GM23338 (cell line): ENCODE measurements at regions not wholly inside any gene's neighbourhood (a gene's known extent, or its start where the extent isn't known, plus 50 kb on each side); places are given as distances from the start of the nearest gene placed in this dataset.

Experiments used
- ATAC-seq: fragments of 200-7000 bp; cut with Tn5 transposase; 3 replicates; pipeline ENCODE4 v1.9.1; 2020
- DNase-seq: peaks from one replicate; pipeline ENCODE4 v3.0.0-alpha.2; 2015; ENCODE audit warnings: low spot score
- H2AFZ ChIP-seq: fragments of 200-600 bp; sonication (generic); 2 replicates; pipeline ENCODE4 v1.8.0; 2016; ENCODE audit warnings: antibody characterized with exemption, mild to moderate bottlenecking, moderate library complexity
- H3F3A ChIP-seq: fragments of 200-600 bp; sonication (generic); replicated peaks from 2 replicates; pipeline ENCODE4 v1.8.0; 2017; ENCODE audit warnings: antibody characterized with exemption, mixed run types, low read depth
- H3K27ac ChIP-seq: fragments of 200-600 bp; sonication (generic); 2 replicates; pipeline ENCODE4 v1.6.1; 2016; ENCODE audit warnings: low read depth
- H3K27me3 ChIP-seq: fragments of 200-600 bp; sonication (generic); 2 replicates; pipeline ENCODE4 v1.8.0; 2016; ENCODE audit warnings: mild to moderate bottlenecking, mixed run types, moderate library complexity; ENCODE audit not compliant: insufficient read depth
- H3K36me3 ChIP-seq: fragments of 200-600 bp; sonication (generic); 2 replicates; pipeline ENCODE4 v1.8.0; 2016; ENCODE audit warnings: mild to moderate bottlenecking; ENCODE audit not compliant: insufficient read depth
- H3K4me1 ChIP-seq: fragments of 200-600 bp; sonication (generic); 2 replicates; pipeline ENCODE4 v1.8.0; 2016; ENCODE audit warnings: mild to moderate bottlenecking, moderate library complexity; ENCODE audit not compliant: insufficient read depth
- H3K4me2 ChIP-seq: fragments of 200-600 bp; sonication (generic); 2 replicates; pipeline ENCODE4 v1.7.1; 2017; ENCODE audit warnings: mixed run types
- H3K4me3 ChIP-seq: fragments of 200-600 bp; sonication (generic); 2 replicates; pipeline ENCODE4 v1.6.1; 2016; ENCODE audit warnings: mixed run types
- H3K79me2 ChIP-seq: fragments of 200-600 bp; sonication (generic); replicated peaks from 2 replicates; pipeline ENCODE4 v1.8.0; 2017; ENCODE audit warnings: mild to moderate bottlenecking; ENCODE audit not compliant: insufficient read depth
- H3K9me2 ChIP-seq: fragments of 200-600 bp; sonication (generic); 2 replicates; pipeline ENCODE4 v1.8.0; 2017; ENCODE audit not compliant: insufficient read depth
- H4K20me1 ChIP-seq: fragments of 200-600 bp; sonication (generic); replicated peaks from 2 replicates; pipeline ENCODE4 v1.8.0; 2017; ENCODE audit warnings: mild to moderate bottlenecking; ENCODE audit not compliant: insufficient read depth
- H3K27ac Mint-ChIP-seq: 2 replicates; pipeline ENCODE4 v1.8.0; 2020; ENCODE audit warnings: inconsistent platforms, mild to moderate bottlenecking, moderate library complexity, mixed read lengths
- H3K27me3 Mint-ChIP-seq: 3 replicates; pipeline ENCODE4 v1.8.0; 2022; ENCODE audit warnings: low read depth, mild to moderate bottlenecking, moderate library complexity, mixed read lengths, inconsistent platforms; ENCODE audit not compliant: insufficient read depth, poor library complexity
- H3K36me3 Mint-ChIP-seq: 3 replicates; pipeline ENCODE4 v1.8.0; 2021; ENCODE audit warnings: low read depth, mild to moderate bottlenecking, inconsistent platforms, moderate library complexity, mixed read lengths
- H3K4me1 Mint-ChIP-seq: 3 replicates; pipeline ENCODE4 v1.8.0; 2020; ENCODE audit warnings: mild to moderate bottlenecking, inconsistent platforms, mixed read lengths
- H3K4me3 Mint-ChIP-seq: 3 replicates; pipeline ENCODE4 v1.8.0; 2021; ENCODE audit warnings: moderate library complexity, mild to moderate bottlenecking, inconsistent platforms, mixed read lengths
- H3K9me3 Mint-ChIP-seq: 3 replicates; pipeline ENCODE4 v1.8.0; 2020; ENCODE audit warnings: moderate library complexity, mild to moderate bottlenecking, inconsistent platforms, mixed read lengths
- CREB1 ChIP-seq: fragments of 250-450 bp; sonication (Bioruptor Pico); IDR thresholded peaks from 2 replicates; pipeline ENCODE4 v1.5.0; 2020; ENCODE audit warnings: low read depth, mild to moderate bottlenecking, moderate library complexity
- CTCF ChIP-seq, 2 experiments: fragments of 200-600 bp in 1 of 2; sonication (generic) in 1 of 2; conservative IDR thresholded peaks; 2 replicates each; pipeline versions ENCODE4 v1.5.1 to v1.6.1; 2016 to 2017; ENCODE audit warnings: antibody characterized with exemption in 2 of 2, low read depth in 2 of 2, mild to moderate bottlenecking in 2 of 2, moderate library complexity in 1 of 2
- ETS1 ChIP-seq: IDR thresholded peaks from 2 replicates; pipeline ENCODE4 v1.6.1; 2016; ENCODE audit warnings: antibody characterized with exemption
- EZH2 ChIP-seq: fragments of 200-600 bp; sonication (generic); IDR thresholded peaks from one replicate; pipeline ENCODE4 v1.8.0; 2017; ENCODE audit warnings: antibody characterized with exemption, mild to moderate bottlenecking, low read depth; ENCODE audit not compliant: unreplicated experiment
- EZH2phosphoT487 ChIP-seq: fragments of 200-600 bp; sonication (generic); IDR thresholded peaks from one replicate; pipeline ENCODE4 v1.8.1; 2018; ENCODE audit warnings: antibody characterized with exemption; ENCODE audit not compliant: unreplicated experiment
- JUNB ChIP-seq: IDR thresholded peaks from one replicate; pipeline ENCODE4 v1.6.1; 2016; ENCODE audit warnings: antibody characterized with exemption; ENCODE audit not compliant: unreplicated experiment
- NANOG ChIP-seq: IDR thresholded peaks from 2 replicates; pipeline ENCODE4 v1.6.1; 2016; ENCODE audit warnings: antibody characterized with exemption, borderline replicate concordance
- POLR2AphosphoS5 ChIP-seq: IDR thresholded peaks from 2 replicates; pipeline ENCODE4 v1.6.1; 2016; ENCODE audit warnings: antibody characterized with exemption, low read depth
- REST ChIP-seq: IDR thresholded peaks from one replicate; pipeline ENCODE4 v1.6.1; 2018; ENCODE audit warnings: antibody characterized with exemption; ENCODE audit not compliant: unreplicated experiment
- STAT1 ChIP-seq: IDR thresholded peaks from one replicate; pipeline ENCODE4 v1.6.1; 2016; ENCODE audit warnings: antibody characterized with exemption; ENCODE audit not compliant: unreplicated experiment
- ZNF114 ChIP-seq: fragments of 250-450 bp; sonication (Bioruptor Pico); IDR thresholded peaks from 2 replicates; pipeline ENCODE4 v1.5.0; 2020; ENCODE audit warnings: mild to moderate bottlenecking, moderate library complexity
- ZNF331 ChIP-seq: fragments of 250-450 bp; sonication (Bioruptor Pico); IDR thresholded peaks from 2 replicates; pipeline ENCODE4 v1.5.0; 2020; ENCODE audit warnings: low read depth, mild to moderate bottlenecking, moderate library complexity
- ZNF462 ChIP-seq: fragments of 250-450 bp; sonication (Bioruptor Pico); IDR thresholded peaks from 2 replicates; pipeline ENCODE4 v1.5.0; 2020; ENCODE audit warnings: mild to moderate bottlenecking, moderate library complexity

- Mint-ChIP-seq H3K36me3 (no peaks in the 10 kb centered on the region), H3K4me1 (peaks cover 9% of the 10 kb centered on the region), H3K27me3 (peaks cover 1% of the 10 kb centered on the region), H3K4me3 (no peak overlapping the region), H3K9me3 (peaks cover 36% of the 10 kb centered on the region), H3K27ac (no peak overlapping the region)
- TF ChIP-seq ZNF114 (CRISPR knock-in tag) (no peak), POLR2AphosphoS5 (no peak), STAT1 (no peak), REST (no peak), CREB1 (CRISPR knock-in tag) (no peak), JUNB (no peak), ETS1 (no peak), CTCF (conservative IDR thresholded peaks at IDR 0.05; ENCODE audit: low read depth in 2 of 2) (no peak), ZNF331 (CRISPR knock-in tag) (no peak), ZNF462 (CRISPR knock-in tag) (no peak), EZH2phosphoT487 (no peak), NANOG (no peak), EZH2 (no peak)
- no peaks in the 10 kb centered on the region for H3K27me3 ChIP-seq
- no peak for DNase-seq
- no peak overlapping the region for H3K4me2 ChIP-seq
- no peaks in the 10 kb centered on the region for H3K36me3 ChIP-seq
- no peak overlapping the region for H3K4me3 ChIP-seq
- no peak overlapping the region for H2AFZ ChIP-seq
- H4K20me1 ChIP-seq = no peaks in the 10 kb centered on the region
- no peaks in the 10 kb centered on the region for H3F3A ChIP-seq
- no peaks in the 10 kb centered on the region for H3K4me1 ChIP-seq
- no peak overlapping the region for H3K27ac ChIP-seq
- H3K9me2 ChIP-seq = no peaks in the 10 kb centered on the region
- no peak for ATAC-seq
- H3K79me2 ChIP-seq = no peaks in the 10 kb centered on the region
Measured at GRCh38 chr2:114044985-114045384, 155.1 kb downstream of the ACTR3 start.
